ENCODE measurements at regions not wholly inside any gene's neighbourhood (a gene's known extent, or its start where the extent isn't known, plus 50 kb on each side); places are given as distances from the start of the nearest gene placed in this dataset.

DNA sequence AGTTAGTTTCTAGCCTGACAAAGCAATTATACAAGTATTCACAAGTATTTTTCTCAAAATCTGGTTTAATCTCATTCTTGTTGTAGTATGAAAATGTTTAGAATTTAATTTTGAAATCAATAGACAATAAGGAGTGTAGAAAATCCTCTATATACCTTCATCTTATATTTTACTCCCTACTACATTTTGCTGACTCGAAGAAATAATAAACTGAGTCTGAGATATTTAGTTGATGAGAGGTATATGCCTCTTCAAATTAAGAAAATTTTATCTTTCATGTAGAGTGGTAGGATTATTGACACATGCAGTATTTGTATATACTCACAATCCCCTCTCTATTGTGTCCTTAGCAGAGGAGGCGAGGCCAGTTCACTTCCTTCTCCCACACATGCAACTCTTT is 477.7 kb downstream of the MAN2A1 start:
- TF ChIP-seq EP300 (IDR thresholded peaks at IDR 0.05) (no peak), POLR2A (IDR thresholded peaks at IDR 0.05) (no peak)
- TF ChIP-seq, protein P1, sequence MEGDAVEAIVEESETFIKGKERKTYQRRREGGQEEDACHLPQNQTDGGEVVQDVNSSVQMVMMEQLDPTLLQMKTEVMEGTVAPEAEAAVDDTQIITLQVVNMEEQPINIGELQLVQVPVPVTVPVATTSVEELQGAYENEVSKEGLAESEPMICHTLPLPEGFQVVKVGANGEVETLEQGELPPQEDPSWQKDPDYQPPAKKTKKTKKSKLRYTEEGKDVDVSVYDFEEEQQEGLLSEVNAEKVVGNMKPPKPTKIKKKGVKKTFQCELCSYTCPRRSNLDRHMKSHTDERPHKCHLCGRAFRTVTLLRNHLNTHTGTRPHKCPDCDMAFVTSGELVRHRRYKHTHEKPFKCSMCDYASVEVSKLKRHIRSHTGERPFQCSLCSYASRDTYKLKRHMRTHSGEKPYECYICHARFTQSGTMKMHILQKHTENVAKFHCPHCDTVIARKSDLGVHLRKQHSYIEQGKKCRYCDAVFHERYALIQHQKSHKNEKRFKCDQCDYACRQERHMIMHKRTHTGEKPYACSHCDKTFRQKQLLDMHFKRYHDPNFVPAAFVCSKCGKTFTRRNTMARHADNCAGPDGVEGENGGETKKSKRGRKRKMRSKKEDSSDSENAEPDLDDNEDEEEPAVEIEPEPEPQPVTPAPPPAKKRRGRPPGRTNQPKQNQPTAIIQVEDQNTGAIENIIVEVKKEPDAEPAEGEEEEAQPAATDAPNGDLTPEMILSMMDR (IDR thresholded peaks at IDR 0.05), result no peak
